Coronary artery (tissue), 2 donors: ENCODE measurements at regions not wholly inside any gene's neighbourhood (a gene's known extent, or its start where the extent isn't known, plus 50 kb on each side); places are given as distances from the start of the nearest gene placed in this dataset.

Experiments used
- DNase-seq: peaks from one replicate; pipeline ENCODE4 v3.0.0-alpha.2; 2017; ENCODE audit warnings: low spot score
- H3K27ac ChIP-seq, 2 donors: fragments of 200-600 bp; sonication (generic); one replicate each; pipeline ENCODE4 v1.5.1; 2016 to 2019
- H3K4me3 ChIP-seq: fragments of 200-600 bp; sonication (generic); 2 replicates; pipeline ENCODE4 v1.5.1; 2016; ENCODE audit warnings: mild to moderate bottlenecking, moderate library complexity
- TF ChIP-seq, protein P1 (sequence below): fragments of 200-600 bp; sonication (generic); IDR thresholded peaks from one replicate; pipeline ENCODE4 v1.5.1; 2019; ENCODE audit warnings: antibody characterized with exemption

GRCh38 chr4:81712714-81713113 is 241.0 kb upstream of the RASGEF1B start:
- DNase-seq, result no peak
- Histone ChIP-seq H3K27ac (no peak overlapping the region), H3K4me3 (no peak overlapping the region)
- TF ChIP-seq, protein P1, sequence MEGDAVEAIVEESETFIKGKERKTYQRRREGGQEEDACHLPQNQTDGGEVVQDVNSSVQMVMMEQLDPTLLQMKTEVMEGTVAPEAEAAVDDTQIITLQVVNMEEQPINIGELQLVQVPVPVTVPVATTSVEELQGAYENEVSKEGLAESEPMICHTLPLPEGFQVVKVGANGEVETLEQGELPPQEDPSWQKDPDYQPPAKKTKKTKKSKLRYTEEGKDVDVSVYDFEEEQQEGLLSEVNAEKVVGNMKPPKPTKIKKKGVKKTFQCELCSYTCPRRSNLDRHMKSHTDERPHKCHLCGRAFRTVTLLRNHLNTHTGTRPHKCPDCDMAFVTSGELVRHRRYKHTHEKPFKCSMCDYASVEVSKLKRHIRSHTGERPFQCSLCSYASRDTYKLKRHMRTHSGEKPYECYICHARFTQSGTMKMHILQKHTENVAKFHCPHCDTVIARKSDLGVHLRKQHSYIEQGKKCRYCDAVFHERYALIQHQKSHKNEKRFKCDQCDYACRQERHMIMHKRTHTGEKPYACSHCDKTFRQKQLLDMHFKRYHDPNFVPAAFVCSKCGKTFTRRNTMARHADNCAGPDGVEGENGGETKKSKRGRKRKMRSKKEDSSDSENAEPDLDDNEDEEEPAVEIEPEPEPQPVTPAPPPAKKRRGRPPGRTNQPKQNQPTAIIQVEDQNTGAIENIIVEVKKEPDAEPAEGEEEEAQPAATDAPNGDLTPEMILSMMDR, result no peak

DNA sequence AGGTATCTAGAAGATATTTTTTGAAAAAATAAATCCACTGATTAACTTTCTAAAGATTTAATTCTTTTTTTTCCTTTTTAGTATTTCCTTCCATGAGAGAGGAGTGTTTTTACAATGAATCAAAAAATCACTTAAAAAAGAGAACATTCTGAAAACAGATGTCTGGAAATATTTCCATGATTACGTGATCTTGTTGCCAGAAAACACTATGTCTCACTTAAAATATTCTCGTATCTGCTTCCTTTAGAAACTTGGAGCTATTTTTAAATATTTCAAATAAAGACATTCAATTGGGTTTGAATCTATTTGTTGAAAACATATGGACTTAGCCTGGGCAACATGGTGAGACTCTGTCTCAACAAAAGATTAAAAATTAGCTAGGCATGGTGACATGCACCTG is 232.8 kb upstream of the RASGEF1B start:
- Histone ChIP-seq H3K4me3 (no peak overlapping the region), H3K27ac (no peak overlapping the region)
- no peak for DNase-seq
- TF ChIP-seq, protein P1, result no peak

DNA sequence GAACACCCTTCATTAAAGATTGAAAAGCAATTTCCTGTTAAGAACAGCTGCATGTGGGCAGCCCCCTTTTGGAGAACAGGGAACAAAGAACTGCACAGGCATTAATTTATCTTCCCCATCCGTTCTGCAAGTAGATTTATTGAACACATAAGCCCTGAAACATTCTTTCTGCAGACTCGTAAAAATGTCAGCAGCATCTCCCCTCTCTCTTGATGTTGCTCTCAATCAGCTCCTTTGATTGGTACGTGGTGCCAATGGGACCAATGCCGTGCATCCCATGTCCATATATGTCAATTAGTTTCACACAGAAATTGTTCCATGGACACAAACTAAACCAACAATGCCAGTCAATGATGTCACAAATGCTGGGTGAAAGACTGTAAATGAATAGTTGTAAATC is 228.5 kb upstream of the RASGEF1B start:
- Histone ChIP-seq H3K4me3 (no peak overlapping the region), H3K27ac (no peak overlapping the region)
- no peak for DNase-seq
- TF ChIP-seq, protein P1, result no peak

GRCh38 chr4:81698538-81699296 is 227.0 kb upstream of the RASGEF1B start:
- Histone ChIP-seq H3K27ac (no peak overlapping the region), H3K4me3 (no peak overlapping the region)
- DNase-seq, result no peak
- TF ChIP-seq, protein P1, result no peak

GRCh38 chr4:81694176-81694913 is 222.6 kb upstream of the RASGEF1B start:
- DNase-seq, result no peak
- Histone ChIP-seq H3K27ac (no peak overlapping the region), H3K4me3 (no peak overlapping the region)
- TF ChIP-seq, protein P1, result no peak

GRCh38 chr4:81690871-81691270 is 219.2 kb upstream of the RASGEF1B start:
- TF ChIP-seq, protein P1, result no peak
- DNase-seq, result no peak

GRCh38 chr4:81688085-81688484 is 216.4 kb upstream of the RASGEF1B start:
- H3K27ac ChIP-seq, result no peak overlapping the region
- no peak overlapping the region for H3K4me3 ChIP-seq
- DNase-seq, result no peak
- TF ChIP-seq, protein P1, result no peak

More at GRCh38 chr4:81690871-81691270, 219.2 kb upstream of the RASGEF1B start:
- H3K4me3 ChIP-seq, result no peak overlapping the region
- H3K27ac ChIP-seq, result no peak overlapping the region
